Fibroblast of mammary gland (primary cell): ENCODE measurements at regions not wholly inside any gene's neighbourhood (a gene's known extent, or its start where the extent isn't known, plus 50 kb on each side); places are given as distances from the start of the nearest gene placed in this dataset.
"Not testable (repeated sequence)": the region's sequence is repeated elsewhere in the genome, so short reads cannot be mapped to it uniquely, and the experiment has no call there.

Experiments
- DNase-seq: peaks from one replicate; pipeline ENCODE4 v3.0.0-alpha.2; 2010; ENCODE audit warnings: low read depth
- H3K4me3 ChIP-seq: 2 replicates; pipeline ENCODE4 v1.5.1; 2011; ENCODE audit warnings: low read depth, mild to moderate bottlenecking, low read length, moderate library complexity; ENCODE audit not compliant: control insufficient read depth
- CTCF ChIP-seq: conservative IDR thresholded peaks from 2 replicates; pipeline ENCODE4 v1.5.1; 2011; ENCODE audit warnings: low read depth, low read length, inconsistent platforms; ENCODE audit not compliant: control insufficient read depth, insufficient read depth

GRCh38 chr18:1849386-1849785 lies 721.9 kb downstream of the METTL4 start:
- DNase-seq = no peak
- no peak for TF ChIP-seq CTCF
- H3K4me3 ChIP-seq = no peak overlapping the region

DNA sequence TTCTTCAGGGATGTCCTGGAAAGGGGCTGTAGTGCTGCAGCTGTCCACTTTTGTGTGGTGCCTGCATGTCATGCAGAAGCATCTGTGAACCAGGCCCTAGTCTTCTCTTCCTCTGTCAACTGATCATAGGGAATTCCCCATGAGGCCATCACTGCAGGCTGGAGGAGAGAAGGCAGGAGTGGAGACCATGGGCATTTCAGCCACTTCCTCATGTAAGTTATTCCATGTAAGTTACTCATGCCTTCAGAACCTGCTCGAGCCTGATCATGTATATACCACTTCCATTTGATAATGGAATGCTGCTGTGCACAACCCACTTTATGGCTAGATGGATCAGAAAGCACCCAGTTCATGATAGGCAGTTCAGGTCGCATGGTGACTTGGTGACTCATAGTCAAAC lies 714.0 kb downstream of the METTL4 start:
- DNase-seq, H3K4me3 ChIP-seq: not testable (repeated sequence)

GRCh38 chr18:1861473-1861872 lies 709.8 kb downstream of the METTL4 start:
- no peak for DNase-seq
- TF ChIP-seq CTCF = no peak
- no peak overlapping the region for H3K4me3 ChIP-seq

- TF ChIP-seq CTCF = no peak
- DNase-seq = no peak
- no peak overlapping the region for H3K4me3 ChIP-seq
Observed at GRCh38 chr18:1865869-1866268, 705.4 kb downstream of the METTL4 start.

- no peak for TF ChIP-seq CTCF
- no peak overlapping the region for H3K4me3 ChIP-seq
- no peak for DNase-seq
Observed at GRCh38 chr18:1872274-1872673, 699.0 kb downstream of the METTL4 start.

DNA sequence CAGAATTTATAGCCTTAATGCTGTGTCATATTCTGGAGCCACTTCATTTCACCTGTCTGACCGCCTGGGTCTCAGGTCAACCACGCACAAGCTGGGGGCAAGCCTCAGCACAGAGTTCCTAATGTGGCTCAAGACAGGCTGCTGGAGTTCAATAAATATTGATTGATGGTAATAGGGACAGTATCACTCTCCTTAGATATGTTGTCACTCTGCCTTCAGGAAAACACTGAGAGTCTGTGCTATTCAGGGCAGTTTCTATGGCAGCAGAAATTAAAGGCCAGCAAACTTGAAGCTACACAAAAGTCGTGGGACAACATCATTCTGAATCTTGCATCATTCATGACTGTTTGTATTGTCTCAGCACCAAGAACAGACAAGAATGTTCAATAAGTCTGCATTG lies 696.1 kb downstream of the METTL4 start:
- no peak for DNase-seq
- no peak for TF ChIP-seq CTCF
- no peak overlapping the region for H3K4me3 ChIP-seq

DNA sequence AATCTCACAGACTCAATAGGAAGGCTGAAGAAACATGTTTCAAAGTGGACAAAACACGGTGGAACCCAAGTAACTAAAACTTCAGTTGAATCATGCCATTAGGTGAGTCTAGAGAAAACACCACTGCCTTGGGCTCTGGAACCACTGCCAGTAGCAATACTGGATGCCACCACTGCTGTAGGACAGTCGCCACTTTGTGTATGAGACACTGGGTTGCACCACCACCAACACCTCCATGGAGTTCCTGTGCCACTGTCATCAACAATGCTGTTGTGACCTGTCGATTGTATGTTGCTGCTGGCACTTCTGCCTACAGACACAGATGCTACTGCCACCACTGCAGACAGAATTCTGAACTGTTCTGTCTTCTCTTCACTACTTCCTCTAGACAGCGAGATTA lies 686.7 kb downstream of the METTL4 start:
- no peak for TF ChIP-seq CTCF
- no peak overlapping the region for H3K4me3 ChIP-seq
- no peak for DNase-seq

DNA sequence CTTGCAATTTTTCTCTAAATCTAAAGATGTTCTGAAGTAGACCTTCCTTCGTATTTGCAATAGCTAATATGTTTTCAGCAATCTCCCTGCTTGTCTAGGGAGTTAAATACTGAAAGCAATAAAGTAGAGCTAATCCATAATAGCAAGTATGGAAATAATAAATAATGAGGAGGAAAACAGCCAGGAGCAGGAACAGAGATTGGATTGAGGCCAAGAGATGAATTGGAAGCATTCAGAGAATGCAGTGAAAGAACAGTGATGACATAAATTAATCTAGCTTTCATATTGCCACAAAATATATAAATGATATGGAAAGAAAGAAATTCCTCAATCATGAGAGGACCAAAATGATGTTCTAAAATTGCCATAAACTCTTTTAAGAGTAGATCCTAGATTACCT lies 679.7 kb downstream of the METTL4 start:
- no peak for TF ChIP-seq CTCF
- no peak overlapping the region for H3K4me3 ChIP-seq
- no peak for DNase-seq
